ENCODE measurements at regions not wholly inside any gene's neighbourhood (a gene's known extent, or its start where the extent isn't known, plus 50 kb on each side); places are given as distances from the start of the nearest gene placed in this dataset.

DNA sequence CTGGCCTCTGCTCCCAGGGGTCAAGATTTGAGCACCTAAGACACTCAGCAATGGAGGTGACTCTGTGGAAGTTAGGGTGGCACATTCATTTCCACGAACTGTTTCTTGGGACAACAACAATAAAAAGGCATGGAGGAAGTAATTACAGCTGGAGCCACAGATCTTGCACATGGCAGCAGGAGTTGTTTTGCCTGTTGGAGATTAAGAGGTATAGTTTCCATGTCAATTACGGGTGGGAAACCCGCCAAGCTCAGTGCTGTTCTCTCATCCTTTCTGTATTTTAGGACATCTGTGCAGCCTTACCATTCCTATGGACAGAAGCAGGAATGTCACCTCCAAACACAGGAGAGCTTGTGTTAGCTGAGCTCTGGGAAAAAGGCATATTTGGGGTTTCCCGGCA, 201.2 kb downstream of the SNX10 start:
- no peak overlapping the region for H3K4me3 ChIP-seq (ENCODE audit: low read depth, low read length)
- no peak for DNase-seq (ENCODE audit: low read depth)
- TF ChIP-seq, protein P1, sequence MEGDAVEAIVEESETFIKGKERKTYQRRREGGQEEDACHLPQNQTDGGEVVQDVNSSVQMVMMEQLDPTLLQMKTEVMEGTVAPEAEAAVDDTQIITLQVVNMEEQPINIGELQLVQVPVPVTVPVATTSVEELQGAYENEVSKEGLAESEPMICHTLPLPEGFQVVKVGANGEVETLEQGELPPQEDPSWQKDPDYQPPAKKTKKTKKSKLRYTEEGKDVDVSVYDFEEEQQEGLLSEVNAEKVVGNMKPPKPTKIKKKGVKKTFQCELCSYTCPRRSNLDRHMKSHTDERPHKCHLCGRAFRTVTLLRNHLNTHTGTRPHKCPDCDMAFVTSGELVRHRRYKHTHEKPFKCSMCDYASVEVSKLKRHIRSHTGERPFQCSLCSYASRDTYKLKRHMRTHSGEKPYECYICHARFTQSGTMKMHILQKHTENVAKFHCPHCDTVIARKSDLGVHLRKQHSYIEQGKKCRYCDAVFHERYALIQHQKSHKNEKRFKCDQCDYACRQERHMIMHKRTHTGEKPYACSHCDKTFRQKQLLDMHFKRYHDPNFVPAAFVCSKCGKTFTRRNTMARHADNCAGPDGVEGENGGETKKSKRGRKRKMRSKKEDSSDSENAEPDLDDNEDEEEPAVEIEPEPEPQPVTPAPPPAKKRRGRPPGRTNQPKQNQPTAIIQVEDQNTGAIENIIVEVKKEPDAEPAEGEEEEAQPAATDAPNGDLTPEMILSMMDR (IDR thresholded peaks at IDR 0.05; ENCODE audit: low read depth, low read length, missing control alignments): no peak

DNA sequence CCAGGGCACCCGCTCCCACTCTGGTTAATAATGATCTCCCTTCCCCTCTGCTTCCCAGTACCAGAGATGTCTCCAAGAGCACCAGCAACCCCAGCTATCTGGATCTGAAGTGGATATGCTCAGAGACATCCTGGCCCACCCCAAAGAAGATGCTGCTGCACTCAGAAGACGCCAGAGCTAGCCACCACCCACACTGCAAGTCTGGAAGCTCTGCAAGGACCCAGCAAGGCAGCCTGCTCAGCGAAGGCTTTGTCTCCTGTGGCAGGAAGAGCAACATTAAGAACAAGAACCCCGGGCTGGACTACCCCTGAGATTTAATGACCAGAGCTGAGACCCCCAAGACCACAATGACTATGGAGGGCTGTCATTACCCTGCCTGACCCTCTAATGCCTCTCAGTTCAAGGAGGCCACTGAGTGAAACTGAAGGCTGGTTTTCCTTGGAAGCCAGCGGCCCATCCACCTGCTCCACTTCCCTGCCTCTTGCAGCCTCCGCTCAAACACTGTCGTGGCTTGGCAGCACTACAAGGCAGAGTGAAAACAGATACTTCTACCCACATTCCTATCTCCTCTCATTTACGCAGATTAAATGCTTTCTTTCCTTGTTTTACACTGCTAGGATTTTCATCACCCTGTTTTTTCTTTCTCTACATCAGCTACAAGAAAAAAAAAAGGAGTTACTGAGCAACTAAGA, 202.2 kb downstream of the SNX10 start:
- H3K4me3 ChIP-seq (ENCODE audit: low read depth, low read length): no peak overlapping the region
- DNase-seq (ENCODE audit: low read depth): no peak
- TF ChIP-seq, protein P1 (IDR thresholded peaks at IDR 0.05; ENCODE audit: low read depth, low read length, missing control alignments): no peak

DNA sequence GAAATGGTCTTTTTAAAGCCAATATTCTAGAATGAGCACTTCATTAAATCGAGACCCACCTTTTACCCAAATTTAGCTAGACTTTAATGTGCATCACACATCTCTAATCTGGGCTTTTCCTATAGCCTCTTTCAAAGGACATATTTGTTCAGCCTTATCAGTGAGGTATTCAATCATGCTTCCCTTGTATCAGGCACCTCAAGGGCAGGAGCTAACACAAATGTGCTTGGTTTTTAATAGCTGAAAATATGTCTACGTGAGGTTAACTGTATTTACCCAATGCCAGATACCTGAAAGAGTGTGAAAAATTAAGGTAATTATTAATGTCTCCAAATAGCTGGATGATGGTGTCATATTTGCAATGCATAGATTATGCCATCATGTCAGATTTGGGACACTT, 203.9 kb downstream of the SNX10 start:
- no peak overlapping the region for H3K4me3 ChIP-seq (ENCODE audit: low read depth, low read length)
- no peak for DNase-seq (ENCODE audit: low read depth)
- TF ChIP-seq, protein P1 (IDR thresholded peaks at IDR 0.05; ENCODE audit: low read depth, low read length, missing control alignments): no peak

DNA sequence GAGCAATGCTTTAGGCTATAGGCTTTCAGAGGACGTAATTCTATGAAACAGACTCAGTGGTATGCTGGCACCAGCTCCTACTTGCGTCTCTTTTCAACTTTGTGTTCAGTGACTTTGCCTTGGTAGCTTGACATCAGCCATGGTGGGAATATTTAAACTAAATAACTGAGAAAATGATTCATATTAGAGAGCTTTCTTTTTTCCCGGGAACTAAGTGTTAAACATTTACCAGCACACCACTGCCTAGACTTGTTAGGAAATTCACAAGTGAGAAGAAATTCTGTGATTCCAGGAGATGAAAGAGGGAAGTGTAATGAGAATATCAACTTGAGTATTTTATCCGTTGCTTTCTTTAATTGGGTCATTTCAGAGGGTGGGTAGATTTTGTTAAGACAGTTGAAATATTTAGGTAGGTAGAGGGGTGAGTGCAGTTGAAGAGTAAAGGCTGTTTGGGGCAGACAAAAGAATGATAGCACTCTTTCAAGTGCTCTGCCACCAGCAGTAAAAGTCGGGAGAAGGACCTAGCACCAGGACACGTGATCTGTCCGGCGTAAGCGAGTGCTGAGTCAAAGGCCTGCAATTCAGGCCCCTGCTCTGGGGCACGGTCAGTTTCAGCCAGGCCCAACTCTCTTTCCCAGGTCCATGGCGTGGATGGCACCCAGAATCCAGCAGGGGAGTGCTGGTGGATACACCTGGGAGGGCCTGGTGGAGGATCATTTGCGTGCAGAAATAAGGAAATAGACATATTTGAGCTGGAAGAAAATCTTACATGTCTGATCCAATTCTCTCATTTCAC, 206.3 kb downstream of the SNX10 start:
- DNase-seq (ENCODE audit: low read depth): no peak
- H3K4me3 ChIP-seq (ENCODE audit: low read depth, low read length): no peak overlapping the region
- TF ChIP-seq, protein P1 (IDR thresholded peaks at IDR 0.05; ENCODE audit: low read depth, low read length, missing control alignments): no peak

DNA sequence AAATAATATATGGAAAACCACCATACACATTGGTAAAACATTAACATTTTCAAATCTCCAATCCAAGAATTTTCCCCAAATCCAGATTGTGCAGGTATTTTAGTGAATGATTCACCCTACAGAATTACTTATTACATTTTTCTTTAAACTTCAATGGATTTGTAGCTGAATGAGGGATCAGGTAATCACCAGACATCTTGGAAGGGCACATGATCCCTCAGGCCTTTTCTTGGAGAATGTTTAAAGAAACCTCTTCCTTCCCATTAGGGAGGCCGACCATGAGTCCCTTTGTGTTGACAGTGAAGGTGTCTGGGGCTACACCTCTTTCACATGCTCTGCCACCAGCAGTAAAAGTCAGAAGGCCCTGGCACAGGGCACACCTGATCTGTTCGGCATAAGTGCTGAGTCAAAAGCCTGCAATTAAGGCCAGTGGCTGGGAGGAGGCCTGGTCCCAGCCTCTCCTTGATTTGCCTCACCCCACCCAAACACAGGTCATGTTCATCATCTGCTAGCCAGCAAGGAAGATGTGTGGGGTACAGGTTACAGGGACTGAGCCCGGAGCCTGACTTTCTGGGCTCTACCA, 207.7 kb downstream of the SNX10 start:
- TF ChIP-seq, protein P1 (IDR thresholded peaks at IDR 0.05; ENCODE audit: low read depth, low read length, missing control alignments): no peak
- no peak for DNase-seq (ENCODE audit: low read depth)
- H3K4me3 ChIP-seq (ENCODE audit: low read depth, low read length): no peak overlapping the region

DNA sequence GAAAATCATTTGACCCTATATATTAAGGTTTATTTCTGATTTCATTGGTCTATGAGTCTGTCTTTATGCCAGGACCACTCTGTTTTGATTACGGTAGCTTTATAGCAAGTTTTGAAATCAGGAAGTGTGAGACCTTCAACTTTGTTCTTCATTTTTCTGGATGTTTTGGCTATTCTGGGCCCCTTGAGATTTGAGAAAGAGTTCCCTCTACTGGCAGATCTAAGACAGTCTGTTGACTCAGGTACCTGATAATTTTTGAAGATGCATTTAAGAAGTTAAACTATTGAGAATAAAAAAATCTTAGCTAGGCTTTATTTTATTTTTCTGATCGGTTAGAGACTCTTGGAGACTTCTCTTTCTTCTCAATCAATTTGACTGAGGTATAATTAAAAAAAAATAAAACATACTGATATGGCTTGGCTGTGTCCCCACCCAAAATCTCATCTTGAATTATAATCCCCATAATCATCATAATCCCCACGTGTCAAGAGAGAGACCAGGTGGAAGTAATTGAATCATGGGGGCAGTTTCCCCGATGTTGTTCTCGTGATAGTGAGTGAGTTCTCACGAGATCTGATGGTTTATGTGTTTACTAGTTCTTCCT, 209.2 kb downstream of the SNX10 start:
- DNase-seq (ENCODE audit: low read depth): peak; percentile 21
- H3K4me3 ChIP-seq (ENCODE audit: low read depth, low read length): no peak overlapping the region

More for the DNA sequence above, 209.2 kb downstream of the SNX10 start:
- TF ChIP-seq, protein P1 (IDR thresholded peaks at IDR 0.05; ENCODE audit: low read depth, low read length, missing control alignments): peak; percentile 51
